Kidney capillary endothelial cell (primary cell): ENCODE measurements at regions not wholly inside any gene's neighbourhood (a gene's known extent, or its start where the extent isn't known, plus 50 kb on each side); places are given as distances from the start of the nearest gene placed in this dataset.

ENCODE experiments used
- DNase-seq: peaks from one replicate; pipeline ENCODE4 v3.0.0-alpha.2; 2018; ENCODE audit warnings: low spot score

- no peak for DNase-seq
Measured at GRCh38 chr2:223523551-223524001, 78.6 kb downstream of the SCG2 start.

DNA sequence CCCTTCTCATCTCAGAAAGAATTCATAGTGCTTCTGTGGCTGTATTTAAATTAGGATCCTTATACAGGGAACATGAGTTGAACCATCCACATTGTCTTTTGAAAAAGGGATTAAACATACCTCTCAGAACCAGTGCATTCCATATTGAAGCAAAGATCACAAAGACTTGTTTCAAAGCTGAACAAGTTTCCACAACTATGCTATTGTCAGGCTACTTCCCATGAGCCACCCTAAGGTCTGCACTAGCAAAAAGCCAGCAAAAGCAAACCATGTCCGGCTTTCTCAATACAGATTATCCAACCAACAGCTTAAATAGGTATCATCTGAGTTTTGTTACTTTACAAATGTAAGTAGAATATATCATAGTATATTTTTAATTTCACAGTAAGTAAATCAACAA, 78.1 kb downstream of the SCG2 start:
- DNase-seq, result no peak

DNA sequence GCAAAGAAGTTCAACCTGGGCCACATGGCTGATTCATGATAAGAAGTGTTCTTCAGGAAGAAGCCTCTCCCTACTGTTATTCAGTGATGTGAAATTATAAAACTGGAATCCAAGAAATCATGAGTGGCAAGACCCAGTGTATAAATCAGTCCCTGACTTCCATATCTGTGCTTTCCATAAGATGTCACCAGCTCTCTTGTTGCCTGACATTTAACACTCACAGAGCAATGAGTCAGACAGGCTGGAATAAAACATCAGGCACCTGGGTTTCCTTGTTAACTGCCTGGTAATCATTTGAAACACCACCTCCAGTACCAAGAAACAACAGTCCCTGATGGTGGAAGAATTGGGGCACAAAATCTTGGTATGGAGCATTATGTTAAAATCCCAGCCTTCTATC, 76.1 kb downstream of the SCG2 start:
- DNase-seq, result no peak

DNA sequence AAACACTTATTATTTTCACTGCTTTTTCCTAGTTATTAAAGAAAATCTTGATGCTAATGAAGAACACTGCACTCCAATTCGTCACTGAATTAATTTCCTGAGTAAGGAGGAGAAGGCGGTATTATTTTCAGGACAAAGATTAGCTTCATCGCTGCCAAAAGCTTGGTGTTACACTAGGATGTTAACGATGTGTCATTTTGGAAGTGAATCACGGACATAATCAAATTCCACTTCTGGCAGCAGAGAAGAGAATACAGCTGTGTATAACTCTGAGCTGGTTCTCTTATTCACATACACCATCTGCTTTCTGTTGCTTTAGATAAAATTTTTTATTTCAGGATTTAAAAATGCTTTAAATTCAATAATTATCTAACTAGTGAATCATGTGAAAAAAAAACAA, 74.1 kb downstream of the SCG2 start:
- no peak for DNase-seq

GRCh38 chr2:223529696-223530095, 72.5 kb downstream of the SCG2 start:
- DNase-seq, result no peak

DNA sequence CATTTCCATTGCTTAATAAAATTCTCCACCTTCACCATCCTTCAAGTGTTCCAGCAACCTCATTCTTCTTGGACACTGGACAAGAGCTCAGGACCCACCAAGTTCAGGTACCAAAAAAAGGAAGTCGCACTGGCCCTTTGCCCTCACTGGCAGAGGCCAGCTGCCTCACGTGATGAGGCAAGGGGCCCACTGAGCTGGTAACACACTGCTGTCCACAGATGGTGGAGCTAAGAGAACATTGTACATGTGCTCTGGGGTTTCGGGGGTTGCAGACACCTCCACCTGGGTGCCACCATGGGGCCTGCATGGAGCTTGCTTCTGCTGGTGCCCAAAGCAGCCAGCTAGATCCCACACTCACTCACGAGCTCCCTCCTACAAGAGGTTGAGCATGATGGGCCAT, 71.3 kb downstream of the SCG2 start:
- DNase-seq, result no peak

- no peak for DNase-seq
Measured at GRCh38 chr2:223532161-223532560, 70.0 kb downstream of the SCG2 start.

GRCh38 chr2:223532712-223533111, 69.4 kb downstream of the SCG2 start:
- no peak for DNase-seq

DNA sequence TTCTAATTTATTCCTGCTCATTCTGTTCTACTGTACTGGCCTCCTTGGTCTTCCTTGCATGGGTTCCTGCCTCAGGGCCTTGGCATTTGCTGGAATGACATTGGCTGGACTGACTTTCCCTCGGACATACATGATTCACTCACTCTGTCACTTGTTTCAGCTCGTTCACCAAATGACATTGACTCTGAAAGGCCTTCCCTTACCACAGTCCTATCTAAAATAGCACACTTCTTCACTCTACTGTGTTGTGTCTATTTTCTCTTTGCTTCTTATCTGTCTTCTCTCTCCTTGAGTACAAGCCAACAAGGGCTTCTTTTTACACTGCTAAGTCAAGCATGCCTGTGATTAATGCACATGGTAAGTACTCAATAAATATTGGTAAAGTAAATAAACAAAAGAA, 65.6 kb downstream of the SCG2 start:
- DNase-seq, result no peak

DNA sequence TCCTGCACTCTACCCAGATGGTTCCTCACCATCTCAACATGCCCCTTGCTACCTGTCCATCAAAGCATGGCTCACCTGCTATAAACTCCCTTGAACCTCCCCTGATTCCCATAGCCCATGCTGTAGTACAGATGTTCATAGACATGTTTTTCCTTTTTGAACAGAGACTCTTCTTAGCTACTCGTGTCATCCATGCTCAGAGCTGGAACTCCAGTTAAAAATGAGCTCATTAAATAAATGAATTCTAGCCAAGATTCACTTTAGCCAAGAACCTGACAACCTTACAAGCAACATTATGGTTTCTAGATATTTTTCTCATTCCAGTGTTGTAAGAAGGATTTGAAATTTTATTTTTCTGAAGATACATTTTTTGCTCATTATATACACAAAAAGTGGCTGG, 65.0 kb downstream of the SCG2 start:
- no peak for DNase-seq

DNA sequence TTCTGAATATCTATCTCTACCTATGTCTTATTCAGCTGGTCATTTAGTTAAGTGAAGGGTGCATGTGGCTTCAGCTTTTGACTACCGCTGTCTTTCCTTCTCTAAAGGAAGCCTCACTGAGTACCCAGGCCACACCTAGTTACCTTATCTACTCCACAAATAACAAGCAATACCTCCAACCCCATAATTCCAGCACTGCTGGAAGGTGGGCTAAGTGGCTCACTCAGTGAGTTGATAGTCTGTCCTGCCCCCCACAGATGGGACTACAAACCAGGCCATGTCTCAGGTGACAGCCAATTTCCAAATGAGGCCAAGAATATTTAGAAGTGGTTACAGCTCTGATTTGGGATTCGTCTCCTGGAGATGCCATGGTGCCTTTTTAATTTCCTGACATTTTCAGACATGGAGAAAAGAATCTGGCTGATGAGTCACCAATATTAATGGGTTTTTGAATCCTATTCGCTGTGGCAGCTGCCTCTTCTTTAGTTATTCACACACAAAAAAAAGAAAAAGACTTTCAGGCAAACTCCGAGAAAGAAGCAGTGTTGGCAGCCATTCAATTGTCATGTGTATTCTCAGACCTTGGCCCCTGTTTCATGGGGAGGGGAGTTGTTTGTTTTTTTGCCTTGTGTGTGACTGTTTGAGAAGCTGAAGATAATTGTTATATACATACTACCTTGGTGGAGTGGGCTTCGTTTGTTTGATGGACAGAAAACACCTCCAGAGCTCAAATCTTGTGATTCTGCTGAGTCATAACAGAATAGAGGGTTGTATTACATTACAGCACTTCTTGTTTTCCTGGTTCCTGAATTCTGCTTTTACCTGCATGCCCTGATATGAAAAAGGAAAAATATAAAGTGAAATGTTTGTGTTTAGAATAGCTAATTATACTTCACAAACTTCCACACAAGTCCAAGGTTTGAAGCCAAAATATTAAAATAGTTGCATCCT, 64.2 kb downstream of the SCG2 start:
- DNase-seq, result no peak

DNA sequence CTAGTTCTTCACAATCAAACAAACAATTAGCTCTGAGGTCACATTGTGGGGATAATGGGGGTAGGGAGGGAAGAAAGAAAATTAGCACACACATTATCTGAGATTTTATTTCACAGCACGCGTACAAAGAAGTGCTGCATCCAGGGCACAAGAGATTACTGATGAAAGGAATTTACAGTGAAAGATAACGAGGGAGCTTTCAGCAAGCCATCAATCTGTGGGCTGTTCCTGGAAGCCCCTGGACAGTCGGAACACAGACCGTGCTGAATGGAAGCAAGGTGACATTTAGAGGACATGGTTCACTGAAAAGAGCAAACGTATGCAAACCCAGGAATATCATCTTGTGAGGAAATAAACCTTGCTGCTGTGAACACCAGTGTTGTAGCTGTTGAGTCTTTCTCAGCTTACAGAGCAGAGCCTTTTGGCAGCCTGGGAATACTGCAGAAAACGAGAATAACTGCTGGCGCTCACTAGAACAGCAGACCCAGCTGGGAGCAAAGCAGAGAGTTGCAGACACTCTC, 63.2 kb downstream of the SCG2 start:
- no peak for DNase-seq

GRCh38 chr2:223541546-223541945, 60.6 kb downstream of the SCG2 start:
- DNase-seq, result no peak

DNA sequence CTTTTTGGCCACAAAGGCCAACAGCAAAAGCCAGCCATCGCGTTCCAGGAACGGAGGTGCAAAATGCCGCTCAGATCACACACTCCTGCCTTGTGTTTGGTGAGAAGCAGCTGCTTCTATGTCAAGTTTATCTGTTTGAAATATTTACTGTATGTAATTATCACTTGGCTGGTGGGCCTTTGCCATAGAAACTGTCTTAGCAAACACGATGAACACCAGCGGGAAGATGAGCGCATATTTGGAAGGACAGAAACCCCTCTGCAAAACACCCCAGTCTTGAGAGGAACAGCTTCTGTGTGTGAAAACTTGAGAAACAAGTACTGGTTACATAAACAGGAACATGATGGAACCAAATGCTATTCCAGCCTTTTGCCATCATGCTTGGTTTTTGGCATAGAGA, 59.7 kb downstream of the SCG2 start:
- DNase-seq, result no peak

GRCh38 chr2:223545406-223545805, 56.8 kb downstream of the SCG2 start:
- no peak for DNase-seq

- DNase-seq, result no peak
Measured at GRCh38 chr2:223545830-223546229, 56.3 kb downstream of the SCG2 start.
